Hepatocyte (in vitro differentiated cells): ENCODE measurements at regions not wholly inside any gene's neighbourhood (a gene's known extent, or its start where the extent isn't known, plus 50 kb on each side); places are given as distances from the start of the nearest gene placed in this dataset.
A peak's percentile ranks its signal among the peaks of the same experiment; 100 is the strongest.

Source experiments
- DNase-seq: peaks from one replicate; pipeline ENCODE4 v3.0.0-alpha.2; 2016; ENCODE audit warnings: low spot score
- H2AFZ ChIP-seq: fragments of 200-600 bp; sonication (generic); 2 replicates; pipeline ENCODE4 v1.6.0; 2016; ENCODE audit warnings: antibody characterized with exemption, mild to moderate bottlenecking
- H3K27ac ChIP-seq: fragments of 200-600 bp; sonication (generic); 2 replicates; pipeline ENCODE4 v1.5.1; 2016; ENCODE audit warnings: mild to moderate bottlenecking
- H3K27me3 ChIP-seq: fragments of 200-600 bp; sonication (generic); 2 replicates; pipeline ENCODE4 v1.6.1; 2016
- H3K36me3 ChIP-seq: fragments of 200-600 bp; sonication (generic); replicated peaks from 2 replicates; pipeline ENCODE4 v1.5.1; 2016; ENCODE audit warnings: low read depth; ENCODE audit not compliant: insufficient read depth
- H3K4me1 ChIP-seq: fragments of 200-600 bp; sonication (generic); 2 replicates; pipeline ENCODE4 v1.5.1; 2016; ENCODE audit warnings: mild to moderate bottlenecking, moderate library complexity; ENCODE audit not compliant: insufficient read depth
- H3K4me2 ChIP-seq: fragments of 200-600 bp; sonication (generic); 2 replicates; pipeline ENCODE4 v1.6.0; 2016
- H3K4me3 ChIP-seq: fragments of 200-600 bp; sonication (generic); 2 replicates; pipeline ENCODE4 v1.5.1; 2016; ENCODE audit warnings: mild to moderate bottlenecking
- H3K79me2 ChIP-seq: fragments of 200-600 bp; sonication (generic); 2 replicates; pipeline ENCODE4 v1.6.0; 2017; ENCODE audit warnings: mild to moderate bottlenecking
- H3K9me2 ChIP-seq: fragments of 200-600 bp; sonication (generic); replicated peaks from 2 replicates; pipeline ENCODE4 v1.6.0; 2017; ENCODE audit warnings: mild to moderate bottlenecking; ENCODE audit not compliant: insufficient read depth
- H3K9me3 ChIP-seq: fragments of 200-600 bp; sonication (generic); 2 replicates; pipeline ENCODE4 v1.5.1; 2016; ENCODE audit warnings: low read depth, mild to moderate bottlenecking
- H4K20me1 ChIP-seq: fragments of 200-600 bp; sonication (generic); 2 replicates; pipeline ENCODE4 v1.6.0; 2016; ENCODE audit warnings: mild to moderate bottlenecking; ENCODE audit not compliant: insufficient read depth, poor library complexity, severe bottlenecking
- EZH2 ChIP-seq: fragments of 200-600 bp; sonication (generic); IDR thresholded peaks from 2 replicates; pipeline ENCODE4 v1.6.1; 2016; ENCODE audit warnings: antibody characterized with exemption, mild to moderate bottlenecking, borderline replicate concordance
- EZH2phosphoT487 ChIP-seq: fragments of 200-600 bp; sonication (generic); IDR thresholded peaks from one replicate; pipeline ENCODE4 v1.6.1; 2018; ENCODE audit warnings: antibody characterized with exemption, mild to moderate bottlenecking, low read depth, moderate library complexity; ENCODE audit not compliant: unreplicated experiment, severe bottlenecking
- WGBS: methylation state at CpG from one replicate; pipeline ENCODE4 v1.1.6; 2016; ENCODE audit warnings: low lambda C conversion rate; ENCODE audit errors: missing lambda C conversion rate; 5-methylcytosine and 5-hydroxymethylcytosine counted together
- TF ChIP-seq, protein P1 (sequence below): fragments of 200-600 bp; sonication (generic); IDR thresholded peaks from 2 replicates; pipeline ENCODE4 v1.5.1; 2016; ENCODE audit warnings: antibody characterized with exemption, mild to moderate bottlenecking; ENCODE audit not compliant: poor library complexity

DNA sequence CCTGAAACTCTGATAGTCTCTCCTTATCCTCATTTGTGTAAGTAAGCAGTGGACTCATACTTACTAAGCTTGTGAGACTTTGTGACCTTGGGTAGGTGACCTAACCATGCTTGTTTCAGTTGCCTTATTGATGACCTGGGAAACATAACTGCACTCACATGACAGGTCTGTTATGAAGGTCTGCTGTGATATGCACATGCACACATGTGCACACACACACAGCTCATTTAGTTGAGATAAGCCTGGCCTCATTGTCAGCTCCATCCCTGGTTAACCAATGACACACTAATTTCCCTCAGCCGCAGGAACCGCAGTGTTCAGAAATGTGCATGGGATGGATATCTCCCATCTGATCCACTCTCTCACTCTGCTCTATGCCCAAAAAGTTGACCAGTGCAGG lies 177.2 kb downstream of the GPAM start:
- Histone ChIP-seq H3K9me2 (no peaks in the 10 kb centered on the region), H3K4me3 (no peak overlapping the region), H2AFZ (no peak overlapping the region), H4K20me1 (no peaks in the 10 kb centered on the region), H3K27ac (no peak overlapping the region), H3K4me1 (no peaks in the 10 kb centered on the region), H3K27me3 (no peaks in the 10 kb centered on the region), H3K79me2 (no peaks in the 10 kb centered on the region), H3K36me3 (no peaks in the 10 kb centered on the region), H3K4me2 (no peak overlapping the region), H3K9me3 (no peaks in the 10 kb centered on the region)
- DNase-seq = no peak
- TF ChIP-seq EZH2 (no peak), EZH2phosphoT487 (no peak)
- TF ChIP-seq, protein P1, sequence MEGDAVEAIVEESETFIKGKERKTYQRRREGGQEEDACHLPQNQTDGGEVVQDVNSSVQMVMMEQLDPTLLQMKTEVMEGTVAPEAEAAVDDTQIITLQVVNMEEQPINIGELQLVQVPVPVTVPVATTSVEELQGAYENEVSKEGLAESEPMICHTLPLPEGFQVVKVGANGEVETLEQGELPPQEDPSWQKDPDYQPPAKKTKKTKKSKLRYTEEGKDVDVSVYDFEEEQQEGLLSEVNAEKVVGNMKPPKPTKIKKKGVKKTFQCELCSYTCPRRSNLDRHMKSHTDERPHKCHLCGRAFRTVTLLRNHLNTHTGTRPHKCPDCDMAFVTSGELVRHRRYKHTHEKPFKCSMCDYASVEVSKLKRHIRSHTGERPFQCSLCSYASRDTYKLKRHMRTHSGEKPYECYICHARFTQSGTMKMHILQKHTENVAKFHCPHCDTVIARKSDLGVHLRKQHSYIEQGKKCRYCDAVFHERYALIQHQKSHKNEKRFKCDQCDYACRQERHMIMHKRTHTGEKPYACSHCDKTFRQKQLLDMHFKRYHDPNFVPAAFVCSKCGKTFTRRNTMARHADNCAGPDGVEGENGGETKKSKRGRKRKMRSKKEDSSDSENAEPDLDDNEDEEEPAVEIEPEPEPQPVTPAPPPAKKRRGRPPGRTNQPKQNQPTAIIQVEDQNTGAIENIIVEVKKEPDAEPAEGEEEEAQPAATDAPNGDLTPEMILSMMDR = no peak
- WGBS = 97% methylated on average over 2 of the region's 2 CpGs

DNA sequence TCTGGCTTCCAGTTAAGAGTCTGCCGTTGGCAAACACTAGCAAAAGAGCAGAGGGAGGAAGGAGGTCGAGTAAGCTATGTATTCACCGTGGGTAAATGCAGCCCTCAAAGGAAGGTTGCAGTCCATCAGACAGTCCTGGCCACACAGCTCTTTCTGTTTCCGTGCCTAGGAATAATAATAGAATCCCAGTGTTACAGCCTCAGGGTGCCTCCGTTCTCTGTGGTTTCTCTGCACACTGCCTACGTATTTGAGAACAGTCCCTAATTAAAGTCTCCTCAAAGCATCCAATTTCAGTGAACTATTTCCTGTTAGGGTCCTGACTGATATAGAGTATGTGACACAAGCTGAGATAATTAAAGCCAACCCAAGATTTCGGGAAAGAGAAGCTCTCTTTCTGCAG lies 176.7 kb downstream of the GPAM start:
- Histone ChIP-seq H3K4me3 (no peak overlapping the region), H3K79me2 (no peaks in the 10 kb centered on the region), H3K4me2 (no peak overlapping the region), H3K9me2 (no peaks in the 10 kb centered on the region), H3K4me1 (no peaks in the 10 kb centered on the region), H3K9me3 (no peaks in the 10 kb centered on the region), H4K20me1 (no peaks in the 10 kb centered on the region), H3K27me3 (no peaks in the 10 kb centered on the region), H3K27ac (no peak overlapping the region), H2AFZ (no peak overlapping the region), H3K36me3 (no peaks in the 10 kb centered on the region)
- no peak for DNase-seq
- TF ChIP-seq, protein P1 = no peak
- no peak for TF ChIP-seq EZH2
- TF ChIP-seq EZH2phosphoT487 = no peak
- WGBS = 58% methylated on average over 7 of the region's 7 CpGs

DNA sequence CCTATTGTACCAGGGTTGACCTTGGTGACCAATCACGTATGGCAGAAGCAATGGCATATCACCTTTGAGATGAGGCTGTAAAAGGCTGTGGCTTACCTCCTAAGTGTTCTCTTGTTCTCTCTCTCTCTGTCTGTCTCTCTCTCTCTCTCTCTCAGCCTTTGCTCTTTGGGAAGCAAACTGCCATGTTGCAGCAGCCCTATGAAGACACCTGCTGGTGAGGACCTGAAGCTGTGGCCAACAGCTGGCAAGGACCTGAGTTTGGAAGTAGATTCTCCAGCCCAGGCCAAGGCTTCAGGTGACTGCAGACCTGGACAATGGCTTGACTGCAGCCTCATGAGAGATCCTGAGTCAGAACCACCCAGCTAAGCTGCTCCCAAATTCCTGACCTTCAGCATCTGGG lies 161.4 kb downstream of the GPAM start:
- no peaks in the 10 kb centered on the region for H4K20me1 ChIP-seq
- H3K4me2 ChIP-seq = no peak overlapping the region
- H2AFZ ChIP-seq = no peak overlapping the region
- no peak for DNase-seq
- WGBS = 52% methylated on average over 1 of the region's 1 CpG
- H3K36me3 ChIP-seq = no peaks in the 10 kb centered on the region
- H3K4me1 ChIP-seq = no peaks in the 10 kb centered on the region
- H3K27me3 ChIP-seq = no peaks in the 10 kb centered on the region
- TF ChIP-seq, protein P1 = peak; percentile 12
- no peak for TF ChIP-seq EZH2
- H3K4me3 ChIP-seq = no peak overlapping the region
- H3K9me2 ChIP-seq = no peaks in the 10 kb centered on the region
- no peaks in the 10 kb centered on the region for H3K9me3 ChIP-seq
- H3K27ac ChIP-seq = no peak overlapping the region
- no peaks in the 10 kb centered on the region for H3K79me2 ChIP-seq

DNA sequence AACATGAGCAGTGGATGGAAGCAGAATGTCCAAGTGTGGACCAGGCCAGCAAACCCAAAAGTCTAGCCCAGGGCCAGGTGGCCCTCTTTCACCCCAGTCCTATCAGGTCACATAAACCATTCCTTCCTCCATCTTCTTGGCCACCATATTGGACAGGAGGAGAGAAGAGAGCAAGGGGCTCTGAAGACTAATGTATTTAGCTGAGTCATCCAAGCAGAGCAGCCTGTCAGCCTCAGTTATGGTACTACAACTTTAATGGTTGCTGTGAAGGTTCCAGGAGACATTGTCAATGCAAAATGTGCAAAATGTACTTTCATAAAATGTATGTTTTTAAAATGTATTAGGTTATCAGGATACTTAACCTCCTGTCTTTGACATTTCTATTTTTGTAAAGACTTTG lies 159.5 kb downstream of the GPAM start:
- H3K27me3 ChIP-seq = no peaks in the 10 kb centered on the region
- H3K9me3 ChIP-seq = no peaks in the 10 kb centered on the region
- H3K4me2 ChIP-seq = no peak overlapping the region
- no peak overlapping the region for H3K27ac ChIP-seq
- no peaks in the 10 kb centered on the region for H3K9me2 ChIP-seq
- no peaks in the 10 kb centered on the region for H3K79me2 ChIP-seq
- H2AFZ ChIP-seq = no peak overlapping the region
- DNase-seq = no peak
- H4K20me1 ChIP-seq = no peaks in the 10 kb centered on the region
- H3K4me3 ChIP-seq = no peak overlapping the region
- TF ChIP-seq EZH2 (no peak), EZH2phosphoT487 (no peak)
- TF ChIP-seq, protein P1 = no peak
- H3K36me3 ChIP-seq = no peaks in the 10 kb centered on the region
- H3K4me1 ChIP-seq = no peaks in the 10 kb centered on the region
